SKM-1 (cell line): ENCODE measurements at regions not wholly inside any gene's neighbourhood (a gene's known extent, or its start where the extent isn't known, plus 50 kb on each side); places are given as distances from the start of the nearest gene placed in this dataset.

Source experiments
- DNase-seq: peaks from one replicate; lab custom pipeline; 2025; ENCODE audit not compliant: unreplicated experiment; lab: John Stamatoyannopoulos, UW

DNA sequence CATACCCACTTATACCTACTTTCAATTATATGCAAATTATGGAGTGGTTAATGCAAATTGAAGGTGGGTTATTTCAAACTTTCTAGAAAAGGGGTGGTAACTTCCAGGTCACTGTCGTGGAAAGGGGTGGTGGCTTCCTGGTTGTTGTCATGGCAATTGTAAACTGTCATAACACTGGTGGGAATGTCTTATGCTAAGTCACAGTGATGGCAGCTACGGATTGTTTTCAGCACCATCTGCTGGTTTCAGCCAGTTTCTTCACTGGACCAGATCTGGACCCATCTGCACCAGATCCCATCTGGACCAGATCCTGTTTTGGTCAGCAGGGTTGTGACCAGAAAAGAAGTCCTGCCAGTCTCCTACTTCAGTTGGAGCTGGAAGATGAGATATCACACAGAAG, 1469.3 kb downstream of the AACS start:
- no peak for DNase-seq

DNA sequence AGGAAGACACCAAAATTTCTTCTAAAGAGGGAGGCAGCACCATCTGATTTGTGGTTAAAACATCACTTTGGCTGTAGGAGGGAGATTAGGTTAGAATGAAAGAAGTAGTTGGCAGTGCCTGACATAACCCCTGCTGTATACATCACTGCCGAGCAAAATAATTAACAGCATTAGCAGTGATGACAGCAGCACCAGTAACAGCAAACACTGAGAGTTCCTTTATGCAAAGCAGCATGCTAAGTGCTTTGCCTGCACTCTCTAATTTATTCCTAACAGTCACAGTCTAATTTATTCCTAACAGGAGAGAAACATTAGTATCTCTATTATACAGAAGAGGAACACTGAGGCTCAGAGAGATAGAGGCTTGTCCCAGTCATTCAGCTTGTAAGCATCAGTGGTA, 1469.7 kb downstream of the AACS start:
- DNase-seq: no peak

DNA sequence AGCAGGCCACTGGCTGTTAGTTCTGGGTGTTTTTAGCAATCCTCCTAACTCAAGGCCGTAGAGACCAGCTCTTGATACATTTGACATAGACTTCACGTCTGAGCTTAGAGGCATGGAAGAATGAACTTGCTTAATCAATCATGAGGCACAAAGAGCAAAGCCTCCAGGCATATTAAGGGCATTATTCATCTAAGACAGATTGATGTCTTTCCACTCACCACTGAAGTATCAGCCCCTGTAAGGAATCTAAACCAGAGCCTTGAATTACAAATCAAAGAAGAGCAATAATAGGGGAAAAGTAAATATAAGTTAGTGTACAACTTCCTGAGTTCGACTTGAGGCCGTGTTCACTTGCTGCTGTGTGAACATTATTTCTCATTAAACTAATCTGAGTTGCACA, 1470.7 kb downstream of the AACS start:
- DNase-seq: no peak

DNA sequence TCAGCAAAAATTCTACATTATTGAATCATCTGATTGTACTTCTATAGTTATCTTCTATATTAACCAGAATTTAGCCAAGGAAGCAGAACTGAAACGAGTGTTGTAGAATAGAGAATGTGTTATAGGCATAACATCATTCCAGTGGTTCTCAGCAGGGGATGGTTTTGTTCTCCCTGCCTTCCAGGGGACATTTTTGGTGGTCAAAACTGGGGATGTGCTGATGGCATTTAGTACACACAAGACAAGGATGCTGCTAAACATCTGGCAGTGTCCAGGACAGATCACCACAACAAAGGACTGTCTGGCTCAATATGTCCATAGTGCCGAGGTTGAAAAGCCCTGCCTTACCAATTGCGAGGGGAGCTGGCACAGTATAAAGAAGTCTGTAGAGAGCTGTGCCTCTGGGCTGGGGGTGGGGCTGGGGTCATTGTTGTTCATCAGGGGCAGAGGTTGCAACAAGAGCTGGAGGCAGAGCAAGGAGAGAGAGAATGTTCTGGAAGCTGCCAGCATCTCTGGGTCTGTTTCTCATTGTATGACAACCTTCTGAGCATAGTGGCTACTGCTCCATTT, 1472.8 kb downstream of the AACS start:
- no peak for DNase-seq

DNA sequence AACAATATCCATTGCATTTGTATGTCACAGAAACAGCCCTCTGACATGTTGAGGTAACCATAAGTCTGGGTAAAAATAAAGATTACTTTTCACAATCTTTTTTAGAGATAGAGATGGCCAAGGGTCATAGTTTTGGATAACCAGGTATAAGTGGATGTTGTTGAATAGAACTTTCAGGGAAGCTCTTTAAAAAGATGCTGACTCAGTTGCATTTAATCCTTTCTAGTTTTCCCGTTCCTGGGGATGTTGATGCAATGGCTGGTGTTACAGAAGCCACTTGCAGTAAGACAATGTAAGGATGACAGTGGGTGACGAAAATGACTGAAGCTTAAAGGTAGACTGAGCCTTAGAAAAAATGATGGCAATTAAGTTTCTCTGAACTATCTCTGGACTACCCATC, 1473.7 kb downstream of the AACS start:
- no peak for DNase-seq

DNA sequence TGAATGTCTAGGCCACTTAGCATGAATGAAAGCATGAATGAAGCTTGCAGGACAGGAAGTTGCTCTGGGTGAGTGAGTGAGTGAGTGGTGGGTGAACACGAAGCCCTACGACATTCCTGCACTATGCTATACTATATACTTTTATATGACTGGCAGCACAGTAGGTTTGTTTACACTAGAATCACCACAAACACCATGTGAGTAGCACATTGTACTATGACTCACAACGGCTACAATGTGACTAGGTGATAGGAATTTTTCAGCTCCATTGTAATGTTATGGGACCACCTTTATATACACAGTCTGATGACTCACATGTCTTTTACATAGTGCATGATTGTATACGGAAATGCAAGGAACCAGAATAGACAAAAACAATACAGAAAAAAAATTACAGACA, 1480.2 kb downstream of the AACS start:
- no peak for DNase-seq

DNA sequence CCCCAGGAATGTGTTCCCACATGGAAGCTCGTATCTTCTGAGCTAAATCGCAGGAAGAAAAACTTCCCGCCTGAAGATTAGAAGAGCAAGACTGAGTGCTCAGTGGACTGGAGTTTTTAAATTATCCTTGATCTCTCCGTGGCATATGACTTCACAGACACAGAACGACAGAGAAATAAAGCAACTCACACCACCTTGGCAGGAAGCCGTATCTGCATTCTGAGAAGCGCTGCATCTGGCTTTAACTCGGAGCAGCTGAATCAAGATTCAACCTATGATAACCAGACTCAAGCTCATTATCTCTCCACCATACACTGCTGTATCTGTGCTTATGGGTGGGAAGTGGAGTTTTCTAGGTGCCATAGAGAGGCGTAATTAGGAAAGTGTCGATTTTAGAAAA, 1482.7 kb downstream of the AACS start:
- no peak for DNase-seq

DNA sequence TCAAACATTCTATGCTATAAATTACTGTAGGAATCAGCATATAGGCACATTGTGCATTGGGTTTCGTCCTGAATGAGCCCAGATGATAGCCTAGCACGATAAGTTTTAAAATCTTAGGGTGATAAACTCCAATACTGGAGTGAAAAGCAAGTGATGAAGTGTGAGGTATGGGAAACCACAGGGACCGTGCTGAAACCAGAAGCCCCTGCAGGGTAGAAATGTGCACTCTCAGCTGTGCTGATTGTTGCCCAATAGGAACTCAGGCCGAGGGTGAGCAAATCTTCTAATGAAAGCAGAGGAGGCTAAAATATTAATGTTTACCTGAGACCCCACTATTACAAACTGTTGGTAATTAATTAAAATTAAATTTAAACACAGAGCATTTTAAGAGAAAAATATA, 1486.6 kb downstream of the AACS start:
- no peak for DNase-seq

DNA sequence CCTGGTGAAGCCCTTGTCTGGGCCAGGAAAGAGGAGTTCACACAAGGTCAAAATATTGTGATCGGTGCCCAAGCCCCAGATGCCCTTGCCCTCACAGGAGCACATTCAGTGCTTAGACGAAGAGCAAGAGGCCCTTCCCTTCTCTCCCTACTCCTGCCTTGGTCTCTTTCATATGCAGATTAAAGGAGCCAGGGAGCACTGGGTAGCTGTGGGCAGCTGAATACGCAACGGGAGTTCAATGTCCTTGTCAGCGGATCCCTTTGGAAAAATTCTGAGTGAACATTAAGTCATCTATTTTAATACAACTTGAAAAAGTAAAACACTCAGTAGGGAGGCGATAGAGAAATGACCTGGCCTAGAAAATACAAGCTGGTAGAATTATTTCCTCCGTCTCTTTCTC, 1489.4 kb downstream of the AACS start:
- DNase-seq: no peak

DNA sequence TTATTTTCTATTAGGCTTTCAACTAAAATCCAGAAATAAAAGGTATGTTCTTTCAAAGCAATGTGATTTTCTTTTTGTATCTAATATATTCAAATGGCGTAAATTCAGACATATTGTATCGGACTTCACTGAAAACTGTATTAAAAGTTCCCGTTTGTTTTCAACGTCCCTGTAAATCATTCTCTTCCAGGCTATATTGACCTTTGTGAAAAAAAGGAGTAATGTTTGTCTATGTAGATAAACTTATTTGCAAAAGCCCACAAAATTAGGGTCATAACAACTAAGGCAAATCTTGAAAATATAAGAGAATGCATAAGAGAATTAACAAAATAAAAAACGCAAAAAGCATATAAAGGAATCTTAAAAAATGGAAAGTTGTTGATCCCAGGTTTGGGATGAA, 1492.4 kb downstream of the AACS start:
- DNase-seq: no peak

DNA sequence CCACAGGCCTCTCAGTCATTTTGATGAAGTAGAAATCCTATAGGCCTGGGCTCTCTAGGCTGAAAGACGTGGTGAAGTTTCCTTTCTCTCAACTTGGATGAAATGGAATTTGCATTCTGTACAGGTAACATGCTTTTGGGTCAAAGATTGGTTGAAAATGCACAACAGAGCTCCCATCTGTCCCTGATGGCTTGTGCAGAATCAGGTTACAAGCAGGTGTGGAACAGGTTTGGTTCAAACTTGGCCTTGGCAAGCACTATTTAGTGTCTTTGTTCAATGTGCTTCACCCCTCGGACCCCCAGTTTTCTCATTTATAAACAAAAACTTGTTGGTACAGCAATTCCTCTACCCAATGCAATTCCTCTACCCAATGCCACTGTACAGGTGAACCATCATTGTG, 1493.0 kb downstream of the AACS start:
- no peak for DNase-seq

DNA sequence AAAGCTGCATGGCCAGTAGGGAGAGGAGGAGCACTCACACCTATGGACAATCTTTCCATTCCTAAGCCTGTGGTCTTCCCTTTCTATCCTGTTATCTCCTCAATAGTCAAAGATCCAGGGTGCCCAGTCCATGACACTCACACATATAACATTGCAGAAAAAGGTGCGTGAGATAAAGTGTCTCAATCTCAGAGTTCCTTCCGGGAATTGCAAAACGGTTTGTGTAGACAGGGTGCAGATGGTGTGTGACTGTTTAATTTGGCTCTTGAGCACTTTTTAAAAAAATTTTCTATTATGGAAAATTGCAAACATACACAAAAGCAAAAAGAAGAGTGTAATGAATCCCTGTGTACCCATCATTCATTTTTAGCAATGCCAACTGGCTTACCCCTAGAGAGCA, 1493.6 kb downstream of the AACS start:
- DNase-seq: no peak

DNA sequence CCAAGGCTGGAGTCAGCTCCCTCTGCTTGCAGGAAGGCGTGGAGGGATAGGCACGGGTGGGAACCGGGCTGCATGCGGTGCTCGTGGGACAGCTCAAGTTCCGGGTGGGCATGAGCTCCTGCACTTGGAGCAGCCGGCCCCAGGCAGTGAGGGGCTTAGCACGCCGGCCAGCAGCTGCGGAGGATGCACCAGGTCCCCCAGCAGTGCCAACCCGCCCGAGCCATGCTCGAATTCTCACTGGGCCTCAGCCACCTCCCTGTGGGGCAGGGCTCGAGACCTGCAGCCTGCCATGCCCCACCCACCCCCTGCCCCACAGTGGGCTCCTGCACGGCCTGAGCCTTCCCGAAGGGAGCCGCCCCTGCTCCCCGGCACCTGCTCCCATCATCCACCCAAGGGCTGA, 1501.8 kb downstream of the AACS start:
- no peak for DNase-seq

DNA sequence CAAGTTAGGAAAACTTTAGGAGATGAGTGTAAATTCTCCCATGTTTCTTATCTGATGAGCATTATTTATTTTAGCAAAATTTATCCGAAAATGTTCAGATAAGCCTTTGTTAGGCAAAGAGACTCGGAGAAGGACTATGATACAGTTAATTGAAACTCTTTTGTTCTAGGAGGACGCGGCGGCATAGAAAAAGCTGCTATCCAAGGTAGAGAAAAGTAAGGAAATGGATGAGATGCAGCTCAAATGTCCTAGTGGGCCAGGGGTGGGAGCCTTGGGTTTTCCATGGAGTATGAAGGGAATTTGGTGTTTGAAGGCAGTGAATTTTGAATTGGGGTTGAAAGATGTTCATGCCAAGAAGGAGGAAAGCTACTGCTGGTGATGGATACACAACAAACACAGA, 1504.5 kb downstream of the AACS start:
- no peak for DNase-seq

DNA sequence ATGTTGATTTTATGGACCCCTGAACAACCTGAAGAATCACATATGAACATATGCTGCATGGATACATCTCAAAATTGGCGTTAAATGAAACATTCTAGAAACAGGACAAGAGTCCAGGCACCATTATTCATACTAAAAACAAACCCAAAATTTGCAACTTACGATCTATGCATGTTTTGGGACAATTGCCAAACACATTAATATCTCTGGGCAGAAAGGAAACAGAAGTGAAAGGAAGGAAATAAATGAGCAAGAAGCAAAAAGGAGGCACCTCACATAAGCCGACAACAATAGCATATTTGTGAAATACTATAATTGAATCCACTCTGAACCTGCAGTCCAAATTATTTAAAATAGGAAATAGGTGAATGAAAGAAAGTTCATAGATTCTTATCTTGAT, 1505.3 kb downstream of the AACS start:
- no peak for DNase-seq

DNA sequence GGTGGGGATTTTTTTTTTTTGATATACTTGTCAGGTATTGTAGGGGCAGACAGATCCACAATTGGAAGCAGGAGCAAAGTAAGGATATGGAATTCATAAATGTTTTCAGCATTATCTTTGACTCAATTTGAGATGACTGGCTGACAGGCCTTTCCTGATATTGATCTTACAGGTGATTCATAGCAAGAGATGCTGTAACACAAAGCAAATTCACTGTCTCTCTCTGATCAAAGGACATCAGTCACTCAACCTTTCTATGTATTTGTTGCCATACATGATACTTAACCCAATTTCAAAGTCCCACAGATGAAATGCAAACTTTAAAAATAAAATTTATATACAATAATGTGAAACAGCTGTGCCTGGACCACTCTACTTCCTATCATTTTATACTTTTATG, 1506.9 kb downstream of the AACS start:
- DNase-seq: no peak

DNA sequence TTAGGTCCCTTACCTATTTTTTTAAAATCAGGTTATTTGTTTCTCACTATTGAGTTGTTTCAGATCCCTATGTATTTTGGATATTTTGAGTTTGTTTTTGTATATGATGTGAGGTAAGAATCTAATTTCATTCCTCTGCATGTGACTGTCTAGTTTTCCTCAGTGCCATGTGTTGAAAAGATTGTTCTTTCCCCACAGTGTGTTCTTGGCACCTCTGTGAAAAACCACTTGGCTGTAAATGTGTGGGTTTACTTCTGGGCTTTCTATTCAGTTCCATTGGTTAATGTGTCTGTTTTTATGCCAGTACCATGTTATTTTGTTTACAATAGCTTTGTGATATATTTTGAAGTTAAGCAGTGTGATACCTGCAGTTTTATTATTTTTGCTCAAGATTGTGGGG, 1516.4 kb downstream of the AACS start:
- no peak for DNase-seq

DNA sequence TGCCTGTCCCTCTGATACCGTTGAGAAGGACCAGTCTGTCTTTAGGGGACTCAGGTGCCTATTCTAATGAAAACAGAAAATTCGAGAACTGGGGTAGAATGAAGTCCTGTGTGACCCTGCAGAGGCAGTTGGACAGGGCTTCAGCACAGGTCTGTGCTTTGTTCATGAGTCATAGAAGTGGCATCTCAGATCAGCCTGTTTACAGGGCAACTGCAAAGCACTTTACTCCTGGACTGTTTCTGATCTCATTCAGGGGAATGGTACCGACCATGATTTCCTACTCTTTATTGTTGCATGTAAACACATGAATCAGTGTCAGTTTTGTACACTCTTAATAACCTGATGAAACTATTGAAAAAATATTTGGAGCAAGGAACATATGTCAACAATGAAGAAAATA, 1517.0 kb downstream of the AACS start:
- no peak for DNase-seq

DNA sequence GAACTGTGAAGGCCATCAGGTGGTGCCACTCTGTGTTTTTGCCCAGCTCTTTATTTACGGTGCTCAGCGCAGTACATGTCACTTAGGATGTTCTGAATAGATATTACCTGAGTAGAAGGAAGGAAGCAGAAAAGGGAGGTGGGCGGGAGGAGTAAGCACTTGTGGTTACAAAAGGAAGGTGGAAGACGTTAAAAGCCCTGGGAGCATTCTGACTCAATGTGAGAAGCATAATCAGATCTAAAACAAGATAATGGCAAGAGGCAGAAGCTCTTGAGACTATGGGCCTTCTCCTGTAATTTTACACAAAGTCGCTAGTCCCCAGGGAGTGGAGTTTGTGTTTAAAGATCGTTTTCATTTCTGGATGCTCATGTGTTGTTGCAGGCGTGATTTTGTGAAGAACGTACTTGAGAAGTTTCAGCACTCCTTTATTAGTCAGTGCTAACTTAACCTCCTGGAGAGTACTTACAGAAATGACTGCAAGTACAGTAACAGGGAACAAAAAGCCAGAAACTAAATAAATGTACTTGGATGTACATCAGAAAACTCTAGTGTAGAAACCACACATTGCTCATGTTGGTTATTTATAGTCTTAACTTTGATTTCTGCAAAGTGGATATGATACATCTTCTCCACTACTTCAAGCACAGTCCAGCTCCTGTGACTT, 1523.5 kb downstream of the AACS start:
- DNase-seq: no peak

DNA sequence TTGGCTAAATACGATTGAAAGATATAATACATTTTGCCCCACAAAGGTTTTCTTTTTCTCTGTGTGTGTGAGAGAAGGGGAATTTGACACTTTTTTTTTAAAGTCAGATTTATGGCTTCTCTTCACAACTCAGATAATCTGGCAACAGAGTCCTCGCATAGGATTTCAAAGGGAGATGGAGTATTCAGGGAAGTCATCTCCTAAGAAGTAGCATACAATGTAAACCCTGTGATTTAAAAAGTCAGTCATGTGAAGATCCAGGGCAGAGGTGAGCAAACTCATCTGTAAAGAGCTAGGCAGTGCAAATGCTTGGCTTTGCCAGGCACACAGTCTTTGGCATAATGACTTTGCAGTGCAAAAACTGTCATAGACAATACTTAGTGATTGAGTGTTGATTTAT, 1526.3 kb downstream of the AACS start:
- DNase-seq: no peak

DNA sequence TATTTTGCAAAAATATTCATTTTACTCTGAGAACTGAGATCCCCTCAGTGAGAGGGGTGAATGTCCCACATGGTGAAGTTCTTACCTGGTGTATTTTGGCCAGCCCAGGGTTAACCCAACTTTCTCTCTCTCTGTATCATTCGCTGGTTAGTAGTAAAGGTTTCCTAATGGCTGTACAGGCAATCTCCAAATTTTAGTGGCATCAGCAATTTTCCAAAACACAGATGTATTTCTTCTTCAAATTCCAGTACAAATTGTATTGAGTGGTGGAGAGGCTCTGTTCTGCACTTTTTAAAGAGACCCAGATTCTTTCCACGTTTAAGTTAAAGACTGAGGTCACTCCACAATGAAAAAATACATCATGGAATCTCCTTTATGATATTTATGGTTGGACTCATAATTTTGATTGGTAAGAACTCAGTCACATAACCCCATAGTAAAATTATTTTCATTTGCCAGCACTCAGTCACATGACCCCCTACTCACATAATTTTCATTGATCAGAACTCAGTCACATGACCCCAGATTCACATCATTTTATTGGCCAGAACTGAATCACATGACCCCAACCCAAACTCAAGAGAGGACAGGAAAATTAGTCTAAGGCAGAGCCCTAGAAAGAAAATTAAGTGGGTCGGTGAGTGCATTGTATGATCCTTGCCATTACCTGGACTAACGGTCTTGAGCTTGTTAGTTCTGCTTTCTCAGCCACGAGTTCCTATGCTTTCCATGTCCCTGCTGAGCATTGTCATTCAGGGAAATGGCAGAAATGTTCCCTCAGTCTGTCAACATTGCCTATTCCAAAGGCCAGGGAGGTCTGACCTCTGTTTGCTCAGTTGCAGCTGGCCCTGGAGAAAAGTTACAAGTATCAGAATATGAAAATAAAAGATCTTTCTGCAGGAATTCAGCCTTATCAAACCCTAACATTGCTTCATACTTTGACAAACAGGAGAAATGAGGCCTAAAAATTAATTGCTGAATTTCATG, 1536.2 kb downstream of the AACS start:
- DNase-seq: no peak

DNA sequence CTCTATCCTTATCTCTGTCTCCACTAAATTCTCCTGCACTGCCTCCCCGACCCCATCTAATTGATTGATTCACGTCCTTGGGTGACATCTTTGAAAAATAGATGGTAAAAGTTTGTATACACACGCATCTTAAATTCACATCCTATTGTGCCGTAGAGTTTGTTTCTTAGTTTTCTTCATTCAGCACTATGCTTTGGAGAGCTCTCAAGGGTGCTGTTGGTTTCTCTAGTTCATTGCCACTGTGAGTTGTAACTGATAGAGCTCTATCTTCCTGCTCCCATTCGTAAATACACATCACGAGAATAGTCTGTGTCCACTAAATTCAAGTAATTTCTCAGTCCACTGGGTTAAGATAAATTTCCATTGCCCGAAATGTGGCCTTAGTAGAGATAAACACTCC, 1537.4 kb downstream of the AACS start:
- DNase-seq: no peak
